ENCODE measurements at regions not wholly inside any gene's neighbourhood (a gene's known extent, or its start where the extent isn't known, plus 50 kb on each side); places are given as distances from the start of the nearest gene placed in this dataset. TPM values are rescaled to one million over a fixed set of nuclear protein-coding genes. Genes with fewer than 3 reads are reported as not detected.

Small RNA genes in the stretch of these regions (small RNA-seq; reads per million reads assigned to genes)
- gene RN7SL618P (ENCODE audit: insufficient read depth), result not detected
